Hepatocyte (in vitro differentiated cells): ENCODE measurements at regions not wholly inside any gene's neighbourhood (a gene's known extent, or its start where the extent isn't known, plus 50 kb on each side); places are given as distances from the start of the nearest gene placed in this dataset.

Experiments used
- DNase-seq: peaks from one replicate; pipeline ENCODE4 v3.0.0-alpha.2; 2016; ENCODE audit warnings: low spot score
- H2AFZ ChIP-seq: fragments of 200-600 bp; sonication (generic); 2 replicates; pipeline ENCODE4 v1.6.0; 2016; ENCODE audit warnings: antibody characterized with exemption, mild to moderate bottlenecking
- H3K27ac ChIP-seq: fragments of 200-600 bp; sonication (generic); 2 replicates; pipeline ENCODE4 v1.5.1; 2016; ENCODE audit warnings: mild to moderate bottlenecking
- H3K27me3 ChIP-seq: fragments of 200-600 bp; sonication (generic); 2 replicates; pipeline ENCODE4 v1.6.1; 2016
- H3K36me3 ChIP-seq: fragments of 200-600 bp; sonication (generic); replicated peaks from 2 replicates; pipeline ENCODE4 v1.5.1; 2016; ENCODE audit warnings: low read depth; ENCODE audit not compliant: insufficient read depth
- H3K4me1 ChIP-seq: fragments of 200-600 bp; sonication (generic); 2 replicates; pipeline ENCODE4 v1.5.1; 2016; ENCODE audit warnings: mild to moderate bottlenecking, moderate library complexity; ENCODE audit not compliant: insufficient read depth
- H3K4me2 ChIP-seq: fragments of 200-600 bp; sonication (generic); 2 replicates; pipeline ENCODE4 v1.6.0; 2016
- H3K4me3 ChIP-seq: fragments of 200-600 bp; sonication (generic); 2 replicates; pipeline ENCODE4 v1.5.1; 2016; ENCODE audit warnings: mild to moderate bottlenecking
- H3K79me2 ChIP-seq: fragments of 200-600 bp; sonication (generic); 2 replicates; pipeline ENCODE4 v1.6.0; 2017; ENCODE audit warnings: mild to moderate bottlenecking
- H3K9me2 ChIP-seq: fragments of 200-600 bp; sonication (generic); replicated peaks from 2 replicates; pipeline ENCODE4 v1.6.0; 2017; ENCODE audit warnings: mild to moderate bottlenecking; ENCODE audit not compliant: insufficient read depth
- H3K9me3 ChIP-seq: fragments of 200-600 bp; sonication (generic); 2 replicates; pipeline ENCODE4 v1.5.1; 2016; ENCODE audit warnings: low read depth, mild to moderate bottlenecking
- H4K20me1 ChIP-seq: fragments of 200-600 bp; sonication (generic); 2 replicates; pipeline ENCODE4 v1.6.0; 2016; ENCODE audit warnings: mild to moderate bottlenecking; ENCODE audit not compliant: insufficient read depth, poor library complexity, severe bottlenecking
- EZH2 ChIP-seq: fragments of 200-600 bp; sonication (generic); IDR thresholded peaks from 2 replicates; pipeline ENCODE4 v1.6.1; 2016; ENCODE audit warnings: antibody characterized with exemption, mild to moderate bottlenecking, borderline replicate concordance
- EZH2phosphoT487 ChIP-seq: fragments of 200-600 bp; sonication (generic); IDR thresholded peaks from one replicate; pipeline ENCODE4 v1.6.1; 2018; ENCODE audit warnings: antibody characterized with exemption, mild to moderate bottlenecking, low read depth, moderate library complexity; ENCODE audit not compliant: unreplicated experiment, severe bottlenecking
- WGBS: methylation state at CpG from one replicate; pipeline ENCODE4 v1.1.6; 2016; ENCODE audit warnings: low lambda C conversion rate; ENCODE audit errors: missing lambda C conversion rate; 5-methylcytosine and 5-hydroxymethylcytosine counted together
- TF ChIP-seq, protein P1 (sequence below): fragments of 200-600 bp; sonication (generic); IDR thresholded peaks from 2 replicates; pipeline ENCODE4 v1.5.1; 2016; ENCODE audit warnings: antibody characterized with exemption, mild to moderate bottlenecking; ENCODE audit not compliant: poor library complexity

- Histone ChIP-seq H3K4me3 (no peak overlapping the region), H3K27ac (no peak overlapping the region), H4K20me1 (no peaks in the 10 kb centered on the region), H3K36me3 (no peaks in the 10 kb centered on the region), H3K9me3 (no peaks in the 10 kb centered on the region), H3K27me3 (no peaks in the 10 kb centered on the region), H3K79me2 (no peaks in the 10 kb centered on the region), H2AFZ (no peak overlapping the region), H3K9me2 (no peaks in the 10 kb centered on the region), H3K4me1 (peaks cover 31% of the 10 kb centered on the region), H3K4me2 (no peak overlapping the region)
- WGBS = 93% methylated on average over 3 of the region's 3 CpGs
- TF ChIP-seq EZH2phosphoT487 (no peak), EZH2 (no peak)
- TF ChIP-seq, protein P1, sequence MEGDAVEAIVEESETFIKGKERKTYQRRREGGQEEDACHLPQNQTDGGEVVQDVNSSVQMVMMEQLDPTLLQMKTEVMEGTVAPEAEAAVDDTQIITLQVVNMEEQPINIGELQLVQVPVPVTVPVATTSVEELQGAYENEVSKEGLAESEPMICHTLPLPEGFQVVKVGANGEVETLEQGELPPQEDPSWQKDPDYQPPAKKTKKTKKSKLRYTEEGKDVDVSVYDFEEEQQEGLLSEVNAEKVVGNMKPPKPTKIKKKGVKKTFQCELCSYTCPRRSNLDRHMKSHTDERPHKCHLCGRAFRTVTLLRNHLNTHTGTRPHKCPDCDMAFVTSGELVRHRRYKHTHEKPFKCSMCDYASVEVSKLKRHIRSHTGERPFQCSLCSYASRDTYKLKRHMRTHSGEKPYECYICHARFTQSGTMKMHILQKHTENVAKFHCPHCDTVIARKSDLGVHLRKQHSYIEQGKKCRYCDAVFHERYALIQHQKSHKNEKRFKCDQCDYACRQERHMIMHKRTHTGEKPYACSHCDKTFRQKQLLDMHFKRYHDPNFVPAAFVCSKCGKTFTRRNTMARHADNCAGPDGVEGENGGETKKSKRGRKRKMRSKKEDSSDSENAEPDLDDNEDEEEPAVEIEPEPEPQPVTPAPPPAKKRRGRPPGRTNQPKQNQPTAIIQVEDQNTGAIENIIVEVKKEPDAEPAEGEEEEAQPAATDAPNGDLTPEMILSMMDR = no peak
- DNase-seq = no peak
Measured at GRCh38 chr11:130526846-130527245, 78.4 kb downstream of the ADAMTS15 start.

GRCh38 chr11:130527636-130528297, 79.3 kb downstream of the ADAMTS15 start:
- H3K4me3 ChIP-seq = no peak overlapping the region
- TF ChIP-seq EZH2 (no peak), EZH2phosphoT487 (no peak)
- TF ChIP-seq, protein P1 = no peak
- H3K4me2 ChIP-seq = no peak overlapping the region
- H4K20me1 ChIP-seq = no peaks in the 10 kb centered on the region
- H2AFZ ChIP-seq = no peak overlapping the region
- 52% methylated on average over 5 of the region's 5 CpGs for WGBS
- no peaks in the 10 kb centered on the region for H3K36me3 ChIP-seq
- DNase-seq = no peak
- no peaks in the 10 kb centered on the region for H3K79me2 ChIP-seq
- H3K9me2 ChIP-seq = no peaks in the 10 kb centered on the region
- no peak overlapping the region for H3K27ac ChIP-seq
- no peaks in the 10 kb centered on the region for H3K9me3 ChIP-seq
- no peaks in the 10 kb centered on the region for H3K27me3 ChIP-seq
- peaks cover 24% of the 10 kb centered on the region for H3K4me1 ChIP-seq

DNA sequence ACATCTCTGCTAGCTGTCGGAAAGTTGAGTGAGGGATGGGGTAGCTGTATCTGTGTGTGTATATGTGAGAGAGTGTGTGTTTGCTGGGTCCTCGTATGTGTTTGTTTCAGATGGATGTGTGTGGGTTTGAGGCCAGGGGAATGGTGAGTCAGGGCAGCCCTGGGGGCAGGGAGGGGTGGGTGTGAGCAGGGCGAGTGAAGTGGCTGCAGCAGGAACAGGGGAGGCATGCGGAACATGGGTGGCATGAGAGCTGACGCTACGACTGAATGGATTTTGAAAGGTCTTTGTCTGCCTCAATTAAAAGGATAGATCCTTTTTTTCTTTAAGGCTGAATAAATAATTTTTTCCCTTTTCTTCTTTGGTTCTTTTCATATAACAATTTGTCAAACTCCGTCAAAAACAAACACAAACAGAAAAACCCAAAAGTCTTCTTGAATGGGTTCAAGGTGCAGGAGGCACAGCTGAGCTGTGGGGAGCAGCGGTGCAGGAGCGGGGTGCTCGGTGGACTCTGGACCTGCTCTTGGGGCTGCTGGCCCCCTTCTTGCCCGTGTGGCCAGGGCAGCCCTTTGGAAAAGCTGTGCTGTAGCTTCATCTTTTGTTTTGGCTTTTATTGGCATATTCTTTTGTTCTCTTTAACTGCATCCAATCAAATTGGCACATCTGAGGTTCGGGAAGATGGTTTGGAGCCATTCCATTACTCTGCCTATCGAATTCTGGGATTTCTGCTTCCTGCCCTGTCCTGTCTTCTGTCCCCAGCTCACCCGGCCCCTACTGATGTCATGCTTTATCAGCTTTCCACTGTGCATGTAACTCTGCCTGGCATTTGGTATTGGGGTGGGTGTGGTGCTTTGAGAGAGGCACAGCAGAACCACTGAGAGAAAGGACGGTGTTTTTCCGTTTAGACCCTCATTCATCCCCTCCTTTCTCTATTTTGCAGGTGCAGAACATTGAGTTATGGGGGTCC, 80.1 kb downstream of the ADAMTS15 start:
- H3K9me3 ChIP-seq = no peaks in the 10 kb centered on the region
- no peaks in the 10 kb centered on the region for H3K9me2 ChIP-seq
- H3K27ac ChIP-seq = no peak overlapping the region
- no peak overlapping the region for H3K4me2 ChIP-seq
- H2AFZ ChIP-seq = no peak overlapping the region
- WGBS = 70% methylated on average over 16 of the region's 16 CpGs
- TF ChIP-seq EZH2phosphoT487 (no peak), EZH2 (no peak)
- TF ChIP-seq, protein P1 = no peak
- no peak for DNase-seq
- H4K20me1 ChIP-seq = no peaks in the 10 kb centered on the region
- no peaks in the 10 kb centered on the region for H3K27me3 ChIP-seq
- no peaks in the 10 kb centered on the region for H3K36me3 ChIP-seq
- H3K79me2 ChIP-seq = no peaks in the 10 kb centered on the region
- H3K4me3 ChIP-seq = no peak overlapping the region
- H3K4me1 ChIP-seq = peaks cover 20% of the 10 kb centered on the region
